ENCODE measurements at regions not wholly inside any gene's neighbourhood (a gene's known extent, or its start where the extent isn't known, plus 50 kb on each side); places are given as distances from the start of the nearest gene placed in this dataset.

DNA sequence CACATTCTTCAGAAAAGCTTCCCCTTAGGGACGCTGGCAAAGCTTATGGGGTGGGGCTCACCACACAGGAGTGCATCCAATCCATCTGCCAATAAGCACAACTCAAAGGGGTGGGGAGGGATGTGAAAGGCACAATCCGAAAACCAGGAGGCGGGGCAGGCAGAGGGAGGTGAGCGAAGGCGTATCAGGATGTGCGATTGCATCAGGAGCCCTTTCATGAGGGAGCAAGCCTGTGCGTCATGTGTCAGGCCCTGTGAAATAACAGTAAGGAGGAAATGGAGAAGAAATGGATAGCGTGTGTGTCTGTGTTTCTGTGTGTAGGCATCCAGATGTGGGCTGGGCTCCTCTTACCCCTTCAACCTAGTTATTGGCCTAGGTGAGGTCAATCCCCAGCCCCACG is 382.4 kb upstream of the CDH4 start:
- H3K4me3 ChIP-seq (ENCODE audit: low read length) = no peak overlapping the region
- H3K9me3 ChIP-seq (ENCODE audit: control insufficient read depth, low read length) = no peaks in the 10 kb centered on the region
- ATAC-seq (no peak), DNase-seq (no peak)
- WGBS = 83% methylated on average over 9 of the region's 9 CpGs
- no peaks in the 10 kb centered on the region for H3K4me1 ChIP-seq (ENCODE audit: control insufficient read depth, insufficient read depth, low read length)
- peaks cover 3% of the 10 kb centered on the region for H3K27me3 ChIP-seq (ENCODE audit: control insufficient read depth, insufficient read depth)
- H3K27ac ChIP-seq (ENCODE audit: low read length) = no peak overlapping the region
- intact Hi-C loops (cut with DNase I) = no loop called here

DNA sequence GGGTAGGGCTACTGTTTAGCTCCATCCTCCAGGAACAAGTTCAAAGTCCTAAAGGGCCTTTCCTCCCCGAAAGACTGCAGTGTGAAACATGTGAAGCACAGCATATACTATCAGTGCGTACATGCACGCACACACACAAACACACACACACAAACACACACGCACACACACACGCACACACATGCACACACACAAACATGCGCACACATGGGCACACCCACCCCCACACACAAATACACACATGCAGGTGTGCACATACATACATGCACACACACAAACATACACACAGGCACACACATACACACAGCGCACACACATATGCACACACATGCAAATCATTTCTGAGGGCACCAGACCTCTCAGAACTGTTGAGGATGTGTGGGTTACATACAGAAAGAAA is 382.0 kb upstream of the CDH4 start:
- DNase-seq (no peak), ATAC-seq (no peak)
- WGBS = 93% methylated on average over 7 of the region's 7 CpGs

DNA sequence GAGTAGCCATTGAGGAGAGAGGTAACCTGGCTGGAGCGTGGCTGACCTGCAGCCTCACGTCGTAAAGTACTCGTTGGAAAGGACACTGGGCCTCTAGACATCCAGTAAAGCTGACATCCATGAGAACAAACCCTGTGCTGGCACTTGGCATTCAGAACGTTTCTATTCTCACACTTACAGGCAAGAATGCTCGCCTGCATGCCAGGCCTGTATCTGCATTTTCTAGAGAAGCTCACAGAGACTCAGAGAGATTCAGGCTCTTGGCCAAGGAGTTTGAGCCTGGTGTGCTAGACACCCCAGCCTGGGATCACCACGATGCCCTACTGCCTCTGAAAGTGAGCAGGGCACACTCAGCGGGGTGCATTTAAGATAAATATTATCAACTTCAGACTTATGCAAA is 379.8 kb upstream of the CDH4 start:
- ATAC-seq (peak; percentile 16 to 27), DNase-seq (no peak)
- no peaks in the 10 kb centered on the region for H3K4me1 ChIP-seq (ENCODE audit: control insufficient read depth, insufficient read depth, low read length)
- no peaks in the 10 kb centered on the region for H3K27me3 ChIP-seq (ENCODE audit: control insufficient read depth, insufficient read depth)
- no peak overlapping the region for H3K27ac ChIP-seq (ENCODE audit: low read length)
- no peak overlapping the region for H3K4me3 ChIP-seq (ENCODE audit: low read length)
- intact Hi-C loops (cut with DNase I) = no loop called here
- whole genome bisulfite sequencing = 46% methylated on average over 8 of the region's 8 CpGs
- H3K9me3 ChIP-seq (ENCODE audit: control insufficient read depth, low read length) = no peaks in the 10 kb centered on the region

More for the DNA sequence above, 382.0 kb upstream of the CDH4 start:
- Histone ChIP-seq H3K4me3 (ENCODE audit: low read length) (no peak overlapping the region), H3K4me1 (ENCODE audit: control insufficient read depth, insufficient read depth, low read length) (no peaks in the 10 kb centered on the region), H3K9me3 (ENCODE audit: control insufficient read depth, low read length) (no peaks in the 10 kb centered on the region), H3K27me3 (ENCODE audit: control insufficient read depth, insufficient read depth) (peaks cover 3% of the 10 kb centered on the region), H3K27ac (ENCODE audit: low read length) (no peak overlapping the region)
- intact Hi-C loops (cut with DNase I) = no loop called here

DNA sequence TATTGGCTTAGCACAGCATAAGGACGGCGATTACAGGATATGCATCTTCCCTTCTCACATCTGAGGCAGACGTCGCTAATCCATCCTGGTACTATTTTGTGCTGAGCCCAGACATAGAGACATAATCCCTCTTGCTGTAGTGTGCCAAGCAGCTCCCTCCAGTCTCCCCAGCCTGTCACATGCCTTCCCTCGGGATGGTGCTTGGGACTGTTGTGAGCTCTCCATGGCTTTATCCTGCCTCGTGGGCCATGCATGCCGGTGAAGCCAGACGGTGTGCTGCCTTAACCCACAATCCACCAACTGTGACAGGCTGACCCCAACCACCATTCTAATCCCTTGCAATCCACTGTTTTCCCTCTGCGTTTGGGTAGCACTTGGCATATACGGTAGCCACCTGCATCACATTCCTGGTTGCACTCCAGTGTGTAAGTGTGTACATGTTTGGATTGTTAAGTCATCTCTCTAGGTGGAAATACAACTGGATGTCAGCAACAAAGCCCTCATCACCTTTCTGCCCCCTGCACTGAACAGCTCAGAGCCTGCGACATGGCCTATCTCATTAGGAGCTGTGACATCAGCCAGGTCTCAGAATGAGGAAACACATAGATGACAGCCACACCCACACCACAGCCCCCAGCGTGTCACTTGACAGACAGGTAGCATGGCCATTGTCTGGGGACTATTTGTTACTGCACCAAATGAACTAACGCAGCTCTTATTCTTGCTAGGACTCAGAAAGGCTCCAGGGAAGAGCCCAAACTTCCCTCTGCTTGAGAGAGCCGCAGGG is 374.8 kb upstream of the CDH4 start:
- no peaks in the 10 kb centered on the region for H3K9me3 ChIP-seq (ENCODE audit: control insufficient read depth, low read length)
- no peak overlapping the region for H3K27ac ChIP-seq (ENCODE audit: low read length)
- WGBS = 77% methylated on average over 14 of the region's 14 CpGs
- no peak for DNase-seq
- ATAC-seq = no peak
- no peak overlapping the region for H3K4me3 ChIP-seq (ENCODE audit: low read length)
- no peaks in the 10 kb centered on the region for H3K27me3 ChIP-seq (ENCODE audit: control insufficient read depth, insufficient read depth)
- H3K4me1 ChIP-seq (ENCODE audit: control insufficient read depth, insufficient read depth, low read length) = no peaks in the 10 kb centered on the region
- intact Hi-C loops (cut with DNase I) = no loop called here

DNA sequence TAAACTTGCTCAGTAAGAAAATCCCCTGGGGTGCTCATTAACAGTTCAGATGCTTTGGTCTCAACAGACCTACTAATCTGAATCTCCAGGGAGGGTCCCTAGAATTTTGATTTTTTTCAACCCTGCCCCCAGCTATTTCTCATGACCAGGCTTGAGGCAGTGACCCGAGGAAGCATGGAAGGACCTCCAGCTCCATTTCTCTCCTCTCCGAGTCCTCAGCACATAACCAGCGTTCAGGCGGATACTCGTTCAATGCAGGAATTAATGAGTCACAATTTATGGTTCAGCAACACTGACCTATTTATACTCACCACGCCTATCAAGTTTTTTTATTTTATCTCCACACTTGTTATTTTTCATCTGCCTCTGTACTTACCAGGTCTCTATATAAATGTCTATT is 369.2 kb upstream of the CDH4 start:
- Histone ChIP-seq H3K9me3 (ENCODE audit: control insufficient read depth, low read length) (no peaks in the 10 kb centered on the region), H3K4me1 (ENCODE audit: control insufficient read depth, insufficient read depth, low read length) (no peaks in the 10 kb centered on the region), H3K27me3 (ENCODE audit: control insufficient read depth, insufficient read depth) (no peaks in the 10 kb centered on the region), H3K4me3 (ENCODE audit: low read length) (no peak overlapping the region), H3K27ac (ENCODE audit: low read length) (no peak overlapping the region)
- WGBS = 81% methylated on average over 6 of the region's 6 CpGs
- DNase-seq (no peak), ATAC-seq (no peak)
- intact Hi-C loops (cut with DNase I) = no loop called here

DNA sequence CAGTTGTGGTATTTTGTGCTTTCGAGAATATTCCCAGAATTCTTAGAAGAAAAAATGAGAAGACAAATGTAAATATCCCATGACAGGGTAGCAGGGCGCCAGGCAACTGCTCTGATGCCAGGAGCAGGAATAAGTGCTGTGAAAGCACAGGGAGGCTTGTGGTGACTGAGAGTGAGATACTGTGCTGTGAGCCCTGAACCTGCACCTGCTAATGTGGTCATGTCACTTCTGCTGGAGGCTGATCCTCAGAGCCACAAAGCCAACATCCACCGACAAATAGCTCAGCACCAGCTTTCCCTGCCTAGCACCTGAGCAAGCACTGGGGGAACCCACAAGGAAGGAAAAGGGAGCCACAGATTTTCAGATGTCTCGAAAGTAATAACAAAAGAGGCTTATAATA is 368.6 kb upstream of the CDH4 start:
- no peaks in the 10 kb centered on the region for H3K9me3 ChIP-seq (ENCODE audit: control insufficient read depth, low read length)
- H3K27ac ChIP-seq (ENCODE audit: low read length) = no peak overlapping the region
- ATAC-seq (no peak), DNase-seq (no peak)
- H3K27me3 ChIP-seq (ENCODE audit: control insufficient read depth, insufficient read depth) = no peaks in the 10 kb centered on the region
- H3K4me1 ChIP-seq (ENCODE audit: control insufficient read depth, insufficient read depth, low read length) = no peaks in the 10 kb centered on the region
- 75% methylated on average over 4 of the region's 4 CpGs for WGBS
- intact Hi-C loops (cut with DNase I) = no loop called here
- H3K4me3 ChIP-seq (ENCODE audit: low read length) = no peak overlapping the region

DNA sequence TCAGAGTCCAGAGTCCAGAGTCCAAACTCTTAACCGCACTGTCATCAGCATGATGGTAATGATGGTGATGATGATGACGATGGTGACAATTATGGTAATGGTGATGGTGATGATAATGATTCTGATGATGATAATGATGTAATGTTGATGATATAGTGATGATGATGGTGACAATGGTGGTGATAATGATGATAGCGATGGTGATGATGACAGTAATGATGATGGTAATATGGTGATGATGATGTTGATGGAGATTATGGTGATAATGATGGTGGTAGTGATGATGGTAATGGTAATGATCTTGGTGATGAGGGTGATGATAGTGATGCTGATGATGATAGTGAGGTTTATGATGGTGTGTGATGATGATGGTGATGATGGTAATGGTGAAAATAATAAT is 367.8 kb upstream of the CDH4 start:
- intact Hi-C loops (cut with DNase I) = no loop called here
- Histone ChIP-seq H3K27me3 (ENCODE audit: control insufficient read depth, insufficient read depth) (no peaks in the 10 kb centered on the region), H3K4me1 (ENCODE audit: control insufficient read depth, insufficient read depth, low read length) (no peaks in the 10 kb centered on the region), H3K27ac (ENCODE audit: low read length) (no peak overlapping the region), H3K9me3 (ENCODE audit: control insufficient read depth, low read length) (no peaks in the 10 kb centered on the region), H3K4me3 (ENCODE audit: low read length) (no peak overlapping the region)
- WGBS = 91% methylated on average over 3 of the region's 3 CpGs
- DNase-seq (no peak), ATAC-seq (no peak)

DNA sequence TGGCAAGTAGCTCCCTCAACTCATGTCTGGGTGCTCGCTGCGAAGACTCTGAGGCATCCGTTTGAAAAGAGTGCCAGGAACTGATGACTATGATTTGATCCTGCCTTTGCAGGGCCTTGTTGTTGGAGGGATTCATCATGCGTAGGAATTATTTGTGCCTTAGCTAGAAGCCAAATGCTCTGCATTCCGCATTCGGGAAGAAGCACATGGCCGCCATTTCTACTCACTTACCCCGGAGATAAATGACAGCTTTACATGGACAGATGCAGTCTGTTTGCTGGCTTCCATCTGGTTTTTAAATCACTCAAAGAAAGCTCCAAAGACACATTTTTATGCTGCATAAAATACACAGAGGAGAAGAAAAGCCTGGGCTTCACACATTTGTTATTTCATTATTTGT is 363.3 kb upstream of the CDH4 start:
- no peak overlapping the region for H3K27ac ChIP-seq (ENCODE audit: low read length)
- no peaks in the 10 kb centered on the region for H3K9me3 ChIP-seq (ENCODE audit: control insufficient read depth, low read length)
- no peak overlapping the region for H3K4me3 ChIP-seq (ENCODE audit: low read length)
- H3K4me1 ChIP-seq (ENCODE audit: control insufficient read depth, insufficient read depth, low read length) = no peaks in the 10 kb centered on the region
- H3K27me3 ChIP-seq (ENCODE audit: control insufficient read depth, insufficient read depth) = no peaks in the 10 kb centered on the region
- 90% methylated on average over 8 of the region's 8 CpGs for WGBS
- intact Hi-C loops (cut with DNase I) = no loop called here
- DNase-seq (no peak), ATAC-seq (no peak)

DNA sequence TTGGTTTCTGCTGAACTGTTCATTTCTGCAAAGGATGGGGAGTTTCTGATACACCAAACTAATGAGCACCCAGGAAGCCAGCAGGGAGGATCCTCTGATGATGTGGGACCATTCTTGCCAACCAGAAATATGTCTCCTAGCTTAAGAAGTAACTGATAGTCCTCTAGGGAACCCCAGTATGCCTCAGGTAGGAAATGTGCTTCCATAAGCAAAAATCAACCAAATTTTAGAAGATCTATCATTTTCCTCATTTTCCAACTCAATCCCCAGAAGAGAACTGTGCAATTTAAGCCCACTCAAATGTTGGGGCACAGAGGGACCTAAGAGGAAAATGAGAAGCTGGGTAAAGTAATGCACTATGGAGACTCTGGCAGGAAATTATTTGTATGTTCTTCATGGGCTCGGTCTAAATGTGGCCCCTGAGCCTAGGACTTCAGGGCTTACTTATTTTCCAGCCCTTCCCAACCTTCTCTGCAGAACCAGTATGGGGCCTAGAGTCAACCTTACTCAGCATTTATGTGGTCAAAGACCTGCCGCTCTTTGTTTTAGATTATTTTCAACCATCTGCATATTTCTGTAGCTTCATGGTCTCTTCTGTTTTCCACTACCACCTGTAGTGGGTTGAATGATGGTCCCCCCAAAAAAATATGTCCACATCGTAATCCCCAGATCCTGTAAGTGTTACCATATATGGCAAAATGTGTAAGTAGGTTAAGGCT is 359.8 kb upstream of the CDH4 start:
- WGBS = 75% methylated on average over 3 of the region's 3 CpGs
- ATAC-seq (no peak), DNase-seq (no peak)
- no peak overlapping the region for H3K27ac ChIP-seq (ENCODE audit: low read length)
- H3K27me3 ChIP-seq (ENCODE audit: control insufficient read depth, insufficient read depth) = no peaks in the 10 kb centered on the region
- H3K4me3 ChIP-seq (ENCODE audit: low read length) = no peak overlapping the region
- no peaks in the 10 kb centered on the region for H3K4me1 ChIP-seq (ENCODE audit: control insufficient read depth, insufficient read depth, low read length)
- H3K9me3 ChIP-seq (ENCODE audit: control insufficient read depth, low read length) = no peaks in the 10 kb centered on the region
- intact Hi-C loops (cut with DNase I) = no loop called here

DNA sequence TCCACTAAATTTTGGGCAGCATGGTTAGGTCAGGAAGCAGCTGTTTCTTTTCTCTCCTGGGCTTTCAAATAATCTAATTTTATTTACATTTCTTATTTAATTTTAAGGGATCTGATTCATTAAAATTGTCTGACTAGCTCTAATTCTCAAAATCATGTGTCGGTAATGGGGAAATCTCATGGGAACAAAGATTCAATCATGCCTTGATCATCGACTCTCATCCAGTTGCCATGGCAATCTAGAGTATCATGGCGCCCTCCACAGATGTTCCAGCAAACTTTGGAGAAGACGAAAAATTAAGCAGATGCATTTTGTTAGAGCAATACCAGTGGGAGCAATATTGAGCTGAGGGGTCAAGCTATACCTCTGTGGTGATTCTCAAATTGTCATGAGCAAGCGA is 358.0 kb upstream of the CDH4 start:
- H3K9me3 ChIP-seq (ENCODE audit: control insufficient read depth, low read length) = no peaks in the 10 kb centered on the region
- intact Hi-C loops (cut with DNase I) = no loop called here
- 83% methylated on average over 5 of the region's 5 CpGs for WGBS

DNA sequence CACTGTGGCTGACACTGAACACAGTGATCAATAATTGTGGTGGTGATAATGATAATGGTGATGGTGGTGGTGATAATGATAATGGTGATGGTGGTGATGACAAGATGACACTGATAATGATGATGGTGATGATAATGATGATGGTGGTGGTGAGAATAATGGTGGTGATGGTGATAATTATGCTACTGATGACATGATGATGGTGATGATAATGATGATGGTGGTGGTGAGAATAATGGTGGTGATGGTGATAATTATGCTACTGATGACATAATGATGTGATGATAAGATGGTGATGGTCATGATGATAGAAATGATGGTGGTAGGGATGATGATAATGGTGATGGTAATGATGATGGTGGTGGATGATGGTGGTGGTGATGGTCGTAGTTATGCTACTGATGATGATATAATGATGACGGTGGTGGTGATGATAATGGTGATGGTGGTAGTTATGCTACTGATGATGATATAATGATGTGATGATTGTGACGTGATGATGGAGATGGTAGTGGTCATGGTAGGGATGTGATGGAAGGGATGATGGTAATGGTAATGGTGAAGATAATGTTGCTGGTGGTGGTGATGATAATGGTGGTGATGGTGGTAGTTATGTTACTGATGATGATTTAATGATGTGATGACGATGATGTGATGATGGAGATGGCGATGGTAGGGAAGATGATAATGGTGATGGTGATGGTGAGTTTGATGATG is 356.5 kb upstream of the CDH4 start:
- H3K9me3 ChIP-seq (ENCODE audit: control insufficient read depth, low read length) = no peaks in the 10 kb centered on the region
- H3K4me3 ChIP-seq (ENCODE audit: low read length) = no peak overlapping the region
- WGBS = 84% methylated on average over 5 of the region's 5 CpGs
- no peak overlapping the region for H3K27ac ChIP-seq (ENCODE audit: low read length)
- intact Hi-C loops (cut with DNase I) = no loop called here
- no peak for DNase-seq
- ATAC-seq = no peak
- no peaks in the 10 kb centered on the region for H3K27me3 ChIP-seq (ENCODE audit: control insufficient read depth, insufficient read depth)
- H3K4me1 ChIP-seq (ENCODE audit: control insufficient read depth, insufficient read depth, low read length) = no peaks in the 10 kb centered on the region

More for the DNA sequence above, 358.0 kb upstream of the CDH4 start:
- no peaks in the 10 kb centered on the region for H3K27me3 ChIP-seq (ENCODE audit: control insufficient read depth, insufficient read depth)
- H3K4me3 ChIP-seq (ENCODE audit: low read length) = no peak overlapping the region
- no peaks in the 10 kb centered on the region for H3K4me1 ChIP-seq (ENCODE audit: control insufficient read depth, insufficient read depth, low read length)
- DNase-seq (no peak), ATAC-seq (no peak)
- no peak overlapping the region for H3K27ac ChIP-seq (ENCODE audit: low read length)

Data from right cardiac atrium (tissue), 5 donors.